Nephron (organoid): ENCODE measurements at regions not wholly inside any gene's neighbourhood (a gene's known extent, or its start where the extent isn't known, plus 50 kb on each side); places are given as distances from the start of the nearest gene placed in this dataset.
A peak's percentile ranks its signal among the peaks of the same experiment; 100 is the strongest.

Source experiments
- H3K27ac Mint-ChIP-seq, 3 experiments: 2 replicates each; pipeline ENCODE4 v1.8.0; 2020; ENCODE audit warnings: mixed read lengths in 3 of 3, mild to moderate bottlenecking in 2 of 3, moderate library complexity in 1 of 3
- H3K27me3 Mint-ChIP-seq: 2 replicates; pipeline ENCODE4 v1.8.0; 2021; ENCODE audit warnings: low read depth, mild to moderate bottlenecking, moderate library complexity, mixed read lengths
- H3K36me3 Mint-ChIP-seq: 2 replicates; pipeline ENCODE4 v1.8.0; 2020; ENCODE audit warnings: low read depth, mixed read lengths
- H3K4me1 Mint-ChIP-seq: 2 replicates; pipeline ENCODE4 v1.8.0; 2020; ENCODE audit warnings: mixed read lengths
- H3K4me3 Mint-ChIP-seq, 3 experiments: 2 replicates each; pipeline ENCODE4 v1.8.0; 2020; ENCODE audit warnings: mild to moderate bottlenecking in 3 of 3, mixed read lengths in 3 of 3, moderate library complexity in 2 of 3
- H3K9me3 Mint-ChIP-seq: 2 replicates; pipeline ENCODE4 v1.8.0; 2020; ENCODE audit warnings: mixed read lengths
- CTCF ChIP-seq, 3 experiments: fragments of 200-600 bp; sonication (generic); IDR thresholded peaks; one replicate each; pipeline ENCODE4 v1.5.0; 2021; ENCODE audit warnings: antibody characterized with exemption in 3 of 3; ENCODE audit not compliant: unreplicated experiment in 3 of 3

GRCh38 chr20:39849664-39850063, 839.4 kb downstream of the MAFB start:
- Mint-ChIP-seq H3K36me3 (no peaks in the 10 kb centered on the region), H3K27me3 (peaks cover 11% of the 10 kb centered on the region), H3K27ac (peak overlapping the region; percentile 82 to 97 (median 87)), H3K4me1 (peaks cover 34% of the 10 kb centered on the region), H3K4me3 (peak overlapping the region in 1 of 3 experiments; percentile 3), H3K9me3 (no peaks in the 10 kb centered on the region)
- TF ChIP-seq CTCF (IDR thresholded peaks at IDR 0.05; ENCODE audit: unreplicated experiment in 3 of 3): no peak

- H3K27me3 Mint-ChIP-seq: peaks cover 11% of the 10 kb centered on the region
- TF ChIP-seq CTCF (IDR thresholded peaks at IDR 0.05; ENCODE audit: unreplicated experiment in 3 of 3): no peak
- H3K4me3 Mint-ChIP-seq: no peak overlapping the region
- H3K36me3 Mint-ChIP-seq: no peaks in the 10 kb centered on the region
- no peaks in the 10 kb centered on the region for H3K9me3 Mint-ChIP-seq
- H3K27ac Mint-ChIP-seq: peak overlapping the region; percentile 82 to 97 (median 87)
- peaks cover 34% of the 10 kb centered on the region for H3K4me1 Mint-ChIP-seq
Observed at GRCh38 chr20:39849171-39849570, 839.9 kb downstream of the MAFB start.

- no peaks in the 10 kb centered on the region for H3K27me3 Mint-ChIP-seq
- H3K4me1 Mint-ChIP-seq: peaks cover 19% of the 10 kb centered on the region
- H3K4me3 Mint-ChIP-seq: no peak overlapping the region
- H3K9me3 Mint-ChIP-seq: no peaks in the 10 kb centered on the region
- no peak for TF ChIP-seq CTCF (IDR thresholded peaks at IDR 0.05; ENCODE audit: unreplicated experiment in 3 of 3)
- no peaks in the 10 kb centered on the region for H3K36me3 Mint-ChIP-seq
- peak overlapping the region in 1 of 3 experiments; percentile 29 for H3K27ac Mint-ChIP-seq
Observed at GRCh38 chr20:39839399-39840119, 849.5 kb downstream of the MAFB start.

- Mint-ChIP-seq H3K4me1 (peaks cover 19% of the 10 kb centered on the region), H3K36me3 (no peaks in the 10 kb centered on the region), H3K4me3 (no peak overlapping the region), H3K27me3 (no peaks in the 10 kb centered on the region), H3K27ac (no peak overlapping the region), H3K9me3 (no peaks in the 10 kb centered on the region)
- no peak for TF ChIP-seq CTCF (IDR thresholded peaks at IDR 0.05; ENCODE audit: unreplicated experiment in 3 of 3)
Observed at GRCh38 chr20:39837561-39837960, 851.5 kb downstream of the MAFB start.

GRCh38 chr20:39835130-39835842, 853.8 kb downstream of the MAFB start:
- Mint-ChIP-seq H3K4me1 (peaks cover 21% of the 10 kb centered on the region), H3K9me3 (peaks cover 3% of the 10 kb centered on the region), H3K27ac (no peak overlapping the region), H3K4me3 (no peak overlapping the region), H3K27me3 (no peaks in the 10 kb centered on the region), H3K36me3 (no peaks in the 10 kb centered on the region)
- no peak for TF ChIP-seq CTCF (IDR thresholded peaks at IDR 0.05; ENCODE audit: unreplicated experiment in 3 of 3)
